GM12878 (cell line): ENCODE measurements at regions not wholly inside any gene's neighbourhood (a gene's known extent, or its start where the extent isn't known, plus 50 kb on each side); places are given as distances from the start of the nearest gene placed in this dataset.

Experiments
- ATAC-seq: fragments of 200-7000 bp; cut with Tn5 transposase; 3 replicates; pipeline ENCODE4 v1.9.1; 2020; ENCODE audit warnings: mild to moderate bottlenecking, moderate library complexity
- BruUV-seq: library from RNA; stranded (reverse); fragments of 400-500 nt; replicated peaks from 2 replicates; lab custom pipeline; 2021; lab: Mats Ljungman, UMichigan
- CTCF ChIA-PET: fragments of 300-600 bp; sonication (Branson Sonifier 250); formaldehyde crosslinking; extraction: SDS; loops from one replicate; lab custom pipeline; 2021; ENCODE audit warnings: inconsistent platforms; lab: Yijun Ruan, JAX
- POLR2A ChIA-PET: fragments of 350-600 bp; formaldehyde crosslinking; extraction: SDS; loops from one replicate; lab custom pipeline; 2021; ENCODE audit warnings: inconsistent platforms; lab: Charles Lee
- RAD21 ChIA-PET: fragments of 300-600 bp; sonication (Branson Sonifier 250); formaldehyde crosslinking; loops from one replicate; lab custom pipeline; 2023; ENCODE audit warnings: antibody characterized with exemption; ENCODE audit not compliant: unreplicated experiment; lab: Charles Lee
- SMC1A ChIA-PET: fragments of 300-600 bp; sonication (Branson Sonifier 250); formaldehyde crosslinking; loops from one replicate; lab custom pipeline; 2023; ENCODE audit not compliant: unreplicated experiment, uncharacterized antibody; lab: Charles Lee
- DNase-seq: peaks from one replicate; pipeline ENCODE4 v3.0.0-alpha.2; 2011; ENCODE audit warnings: low read depth, low spot score
- FAIRE-seq: peaks from 3 replicates; lab custom pipeline; 2011; peaks lifted over from hg19 to GRCh38; lab: Jason Lieb, UNC
- H2AFZ ChIP-seq: 2 replicates; pipeline ENCODE4 v1.6.0; 2011; ENCODE audit warnings: low read depth, low read length, control low read depth; ENCODE audit not compliant: control insufficient read depth
- H3K27ac ChIP-seq: 2 replicates; pipeline ENCODE4 v1.5.1; 2011; ENCODE audit warnings: control low read depth; ENCODE audit not compliant: control insufficient read depth, insufficient read depth
- H3K27me3 ChIP-seq, 2 experiments: replicated peaks in 1 of 2; 2 replicates each; pipeline versions ENCODE4 v1.6.0 to v1.6.1; 2011; ENCODE audit warnings: low read length in 1 of 2; ENCODE audit not compliant: control insufficient read depth in 2 of 2, insufficient read depth in 2 of 2
- H3K36me3 ChIP-seq, 2 experiments: 2 replicates each; pipeline ENCODE4 v1.5.1; 2011; ENCODE audit warnings: low read length in 1 of 2; ENCODE audit not compliant: control insufficient read depth in 2 of 2, insufficient read depth in 2 of 2
- H3K4me1 ChIP-seq: 2 replicates; pipeline ENCODE4 v1.6.1; 2011; ENCODE audit warnings: mild to moderate bottlenecking, low read length, moderate library complexity, mixed read lengths; ENCODE audit not compliant: control insufficient read depth, insufficient read depth
- H3K4me2 ChIP-seq: 2 replicates; pipeline ENCODE4 v1.6.0; 2011; ENCODE audit warnings: control low read depth; ENCODE audit not compliant: control insufficient read depth, insufficient read depth
- H3K4me3 ChIP-seq: fragments of 200-600 bp; sonication (generic); 2 replicates; pipeline ENCODE4 v1.5.1; 2016
- H3K79me2 ChIP-seq: 2 replicates; pipeline ENCODE4 v1.6.0; 2011; ENCODE audit warnings: low read length; ENCODE audit not compliant: control insufficient read depth, insufficient read depth
- H3K9ac ChIP-seq: 2 replicates; pipeline ENCODE4 v1.8.0; 2011; ENCODE audit warnings: low read length, control low read depth, mixed read lengths; ENCODE audit not compliant: control insufficient read depth, insufficient read depth
- H3K9me3 ChIP-seq: replicated peaks from 3 replicates; pipeline ENCODE4 v1.5.1; 2011; ENCODE audit warnings: mild to moderate bottlenecking, low read length; ENCODE audit not compliant: control insufficient read depth, insufficient read depth
- H4K20me1 ChIP-seq: 2 replicates; pipeline ENCODE4 v1.6.0; 2011; ENCODE audit not compliant: control insufficient read depth, insufficient read depth
- ASH2L ChIP-seq: fragments of 300-600, 200-600 bp; sonication (generic); IDR thresholded peaks from 2 replicates; pipeline ENCODE4 v1.6.1; 2017; ENCODE audit warnings: low read depth, mild to moderate bottlenecking, borderline replicate concordance
- CHD2 ChIP-seq: IDR thresholded peaks from 2 replicates; pipeline ENCODE4 v1.6.1; 2011; ENCODE audit warnings: low read depth, low read length, improper control_type of control experiment, borderline replicate concordance
- DPF2 ChIP-seq: fragments of 450-650 bp; IDR thresholded peaks from 2 replicates; pipeline ENCODE4 v1.6.1; 2017; ENCODE audit warnings: mild to moderate bottlenecking
- EZH2 ChIP-seq: IDR thresholded peaks from 2 replicates; pipeline ENCODE4 v1.6.1; 2012; ENCODE audit warnings: low read depth, mild to moderate bottlenecking, control low read depth, inconsistent platforms, low read length, borderline replicate concordance; ENCODE audit not compliant: control insufficient read depth
- FOXM1 ChIP-seq: IDR thresholded peaks from 2 replicates; pipeline ENCODE4 v1.6.1; 2012; ENCODE audit warnings: low read depth, mild to moderate bottlenecking, inconsistent platforms, low read length, moderate library complexity
- MAX ChIP-seq: IDR thresholded peaks from 2 replicates; pipeline ENCODE4 v1.6.1; 2012; ENCODE audit warnings: low read depth, low read length, improper control_type of control experiment
- MEF2A ChIP-seq: IDR thresholded peaks from 2 replicates; pipeline ENCODE4 v1.6.1; 2011; ENCODE audit warnings: low read depth, mild to moderate bottlenecking, low read length, moderate library complexity; ENCODE audit not compliant: insufficient read depth
- NR2C1 ChIP-seq: fragments of 450-650 bp; IDR thresholded peaks from 2 replicates; pipeline ENCODE4 v1.6.1; 2017; ENCODE audit warnings: antibody characterized with exemption, mild to moderate bottlenecking, moderate library complexity
- RELB ChIP-seq: fragments of 450-650 bp; IDR thresholded peaks from 2 replicates; pipeline ENCODE4 v1.6.1; 2017; ENCODE audit warnings: low read depth, mild to moderate bottlenecking, moderate library complexity
- SMC3 ChIP-seq: IDR thresholded peaks from 2 replicates; pipeline ENCODE4 v1.6.1; 2011; ENCODE audit warnings: low read length, improper control_type of control experiment, borderline replicate concordance
- TCF12 ChIP-seq: IDR thresholded peaks from 2 replicates; pipeline ENCODE4 v1.6.1; 2011; ENCODE audit warnings: low read depth, mild to moderate bottlenecking, low read length
- USF1 ChIP-seq: IDR thresholded peaks from 2 replicates; pipeline ENCODE4 v1.6.1; 2011; ENCODE audit warnings: borderline replicate concordance, low read depth, mild to moderate bottlenecking, moderate library complexity, mixed read lengths, low read length; ENCODE audit not compliant: insufficient read depth; ENCODE audit errors: extremely low read length
- WRNIP1 ChIP-seq: IDR thresholded peaks from 2 replicates; pipeline ENCODE4 v1.6.1; 2011; ENCODE audit warnings: low read depth, low read length, improper control_type of control experiment, borderline replicate concordance
- ZBED1 ChIP-seq: IDR thresholded peaks from 2 replicates; pipeline ENCODE4 v1.6.1; 2016; ENCODE audit warnings: borderline replicate concordance
- ZBTB33 ChIP-seq: fragments of 450-650 bp; IDR thresholded peaks from 2 replicates; pipeline ENCODE4 v1.6.1; 2017; ENCODE audit warnings: mild to moderate bottlenecking
- ZZZ3 ChIP-seq: IDR thresholded peaks from 2 replicates; pipeline ENCODE4 v1.6.1; 2011; ENCODE audit warnings: low read depth; ENCODE audit not compliant: control insufficient read depth, insufficient read length
- WGBS: methylation state at CpG from one replicate; pipeline ENCODE4 v1.1.6; 2016; ENCODE audit warnings: low lambda C conversion rate; ENCODE audit not compliant: insufficient replicate concordance, insufficient coverage; ENCODE audit errors: missing lambda C conversion rate; 5-methylcytosine and 5-hydroxymethylcytosine counted together
- in situ Hi-C: fragments of 300-500 bp; cut with MboI; formaldehyde crosslinking; loops from 9 replicates; pipeline ENCODE4 v1.14.3; 2018; ENCODE audit warnings: mixed read lengths
- intact Hi-C: fragments of 100-400 bp; cut with micrococcal nuclease; formaldehyde crosslinking; loops from one replicate; pipeline ENCODE4 v1.14.2; 2022; ENCODE audit not compliant: unreplicated experiment
- TF ChIP-seq, protein P1 (sequence below): fragments of 450-650 bp; IDR thresholded peaks from 2 replicates; pipeline ENCODE4 v1.6.1; 2014; ENCODE audit warnings: mild to moderate bottlenecking

- Histone ChIP-seq H2AFZ (no peak overlapping the region), H3K36me3 (no peaks in the 10 kb centered on the region), H3K27me3 (no peaks in the 10 kb centered on the region), H3K4me1 (no peaks in the 10 kb centered on the region), H3K9me3 (no peaks in the 10 kb centered on the region), H3K4me3 (no peak overlapping the region), H3K9ac (no peak overlapping the region), H3K79me2 (no peaks in the 10 kb centered on the region), H3K4me2 (no peak overlapping the region), H4K20me1 (no peaks in the 10 kb centered on the region), H3K27ac (no peak overlapping the region)
- no peak for TF ChIP-seq NR2C1
- TF ChIP-seq MEF2A = no peak
- TF ChIP-seq CHD2 = no peak
- TF ChIP-seq DPF2 = no peak
- TF ChIP-seq RELB = no peak
- no peak for TF ChIP-seq TCF12
- no peak for TF ChIP-seq WRNIP1
- no peak for TF ChIP-seq ZBED1
- TF ChIP-seq ZZZ3 = no peak
- TF ChIP-seq ZBTB33 = no peak
- no peak for TF ChIP-seq ASH2L
- TF ChIP-seq, protein P1, sequence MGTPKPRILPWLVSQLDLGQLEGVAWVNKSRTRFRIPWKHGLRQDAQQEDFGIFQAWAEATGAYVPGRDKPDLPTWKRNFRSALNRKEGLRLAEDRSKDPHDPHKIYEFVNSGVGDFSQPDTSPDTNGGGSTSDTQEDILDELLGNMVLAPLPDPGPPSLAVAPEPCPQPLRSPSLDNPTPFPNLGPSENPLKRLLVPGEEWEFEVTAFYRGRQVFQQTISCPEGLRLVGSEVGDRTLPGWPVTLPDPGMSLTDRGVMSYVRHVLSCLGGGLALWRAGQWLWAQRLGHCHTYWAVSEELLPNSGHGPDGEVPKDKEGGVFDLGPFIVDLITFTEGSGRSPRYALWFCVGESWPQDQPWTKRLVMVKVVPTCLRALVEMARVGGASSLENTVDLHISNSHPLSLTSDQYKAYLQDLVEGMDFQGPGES = no peak
- no peak for TF ChIP-seq FOXM1
- no peak for TF ChIP-seq USF1
- no peak for TF ChIP-seq EZH2
- no peak for TF ChIP-seq SMC3
- no peak for TF ChIP-seq MAX
- ChIA-PET CTCF (interaction anchor here (1.0 kb wide), 1 partner anchor 49 kb away, joined by 3 read pairs; no protein-coding TSS in a partner anchor), RAD21 (no interaction called here), SMC1A (interaction anchor here (0.6 to 1.3 kb wide), 3 partner anchors 12 to 1635 kb away, joined by 3 to 5 read pairs (median 4); no protein-coding TSS in a partner anchor), POLR2A (no interaction called here)
- no peak for ATAC-seq
- WGBS = under 1% methylated on average over 4 of the region's 4 CpGs
- intact Hi-C loops (no loop called here), in situ Hi-C loops (no loop called here)
- no TSS peak for BruUV-seq
- no peak for DNase-seq
- no peak for FAIRE-seq
Measured at GRCh38 chr6:71228461-71229041, 60.1 kb upstream of the OGFRL1 start.
